OCI-LY3 (cell line): ENCODE measurements at regions not wholly inside any gene's neighbourhood (a gene's known extent, or its start where the extent isn't known, plus 50 kb on each side); places are given as distances from the start of the nearest gene placed in this dataset.

Source experiments
- H2AFZ ChIP-seq: fragments of 200-600, 300-600 bp; shearing (Covaris generic); 2 replicates; pipeline ENCODE4 v1.6.0; 2014; ENCODE audit warnings: antibody characterized with exemption, low read depth, low read length
- H3K27ac ChIP-seq: fragments of 200-600, 300-600 bp; sonication (generic); 2 replicates; pipeline ENCODE4 v1.5.1; 2014; ENCODE audit warnings: mild to moderate bottlenecking, low read length, moderate library complexity, mixed read lengths
- H3K27me3 ChIP-seq: fragments of 200-600, 300-600 bp; sonication (generic); 2 replicates; pipeline ENCODE4 v1.6.1; 2014; ENCODE audit warnings: low read depth, low read length, mixed read lengths
- H3K36me3 ChIP-seq: fragments of 200-600, 300-600 bp; sonication (generic); replicated peaks from 2 replicates; pipeline ENCODE3; 2014; ENCODE audit warnings: low read depth, low read length, mixed read lengths
- H3K4me1 ChIP-seq: fragments of 300-600, 200-600 bp; sonication (generic); 2 replicates; pipeline ENCODE4 v1.6.1; 2014; ENCODE audit warnings: low read length, mixed read lengths
- H3K4me2 ChIP-seq: fragments of 200-600, 300-600 bp; sonication (generic); 2 replicates; pipeline ENCODE4 v1.6.1; 2014; ENCODE audit warnings: low read length, mixed read lengths
- H3K4me3 ChIP-seq: fragments of 300-600, 200-600 bp; sonication (generic); 2 replicates; pipeline ENCODE4 v1.5.1; 2014; ENCODE audit warnings: antibody characterized with exemption, mild to moderate bottlenecking, low read length, moderate library complexity
- H3K79me2 ChIP-seq: fragments of 300-600, 200-600 bp; shearing (Covaris generic); 2 replicates; pipeline ENCODE4 v1.6.1; 2014; ENCODE audit warnings: mild to moderate bottlenecking, low read length, mixed read lengths
- H3K9ac ChIP-seq: fragments of 300-600, 200-600 bp; shearing (Covaris generic); 2 replicates; pipeline ENCODE4 v1.6.0; 2014; ENCODE audit warnings: mild to moderate bottlenecking, low read length, moderate library complexity
- H3K9me3 ChIP-seq: fragments of 200-600, 300-600 bp; shearing (Covaris generic); 2 replicates; pipeline ENCODE4 v1.6.1; 2014; ENCODE audit warnings: low read length, mixed read lengths; ENCODE audit not compliant: insufficient read depth
- H4K20me1 ChIP-seq: fragments of 200-600, 300-600 bp; sonication (generic); 2 replicates; pipeline ENCODE4 v1.6.1; 2016; ENCODE audit warnings: low read length, mixed read lengths; ENCODE audit not compliant: insufficient read depth
- CTCF ChIP-seq: fragments of 200-600, 300-600 bp; sonication (generic); IDR thresholded peaks from 2 replicates; pipeline ENCODE4 v1.5.1; 2014; ENCODE audit warnings: antibody characterized with exemption, low read length, low read depth
- EZH2phosphoT487 ChIP-seq: fragments of 200-600 bp; shearing (Covaris generic); IDR thresholded peaks from 2 replicates; pipeline ENCODE4 v1.6.1; 2018; ENCODE audit warnings: antibody characterized with exemption, mixed run types, low read depth

GRCh38 chr9:80881320-80881719 is 808.0 kb downstream of the TLE1 start:
- H3K4me1 ChIP-seq, result no peaks in the 10 kb centered on the region
- no peak overlapping the region for H2AFZ ChIP-seq
- TF ChIP-seq CTCF, result no peak
- no peak for TF ChIP-seq EZH2phosphoT487
- no peak overlapping the region for H3K4me2 ChIP-seq
- H3K27me3 ChIP-seq, result no peaks in the 10 kb centered on the region
- H4K20me1 ChIP-seq, result no peaks in the 10 kb centered on the region
- H3K9me3 ChIP-seq, result no peaks in the 10 kb centered on the region
- no peak overlapping the region for H3K27ac ChIP-seq
- no peaks in the 10 kb centered on the region for H3K79me2 ChIP-seq
- no peaks in the 10 kb centered on the region for H3K36me3 ChIP-seq
- no peak overlapping the region for H3K4me3 ChIP-seq
- no peak overlapping the region for H3K9ac ChIP-seq

- Histone ChIP-seq H3K4me3 (no peak overlapping the region), H3K4me2 (no peak overlapping the region), H3K9ac (no peak overlapping the region), H3K36me3 (no peaks in the 10 kb centered on the region), H3K9me3 (no peaks in the 10 kb centered on the region), H3K27ac (no peak overlapping the region), H3K79me2 (no peaks in the 10 kb centered on the region), H2AFZ (no peak overlapping the region), H3K4me1 (no peaks in the 10 kb centered on the region), H3K27me3 (no peaks in the 10 kb centered on the region), H4K20me1 (no peaks in the 10 kb centered on the region)
- TF ChIP-seq EZH2phosphoT487 (no peak), CTCF (no peak)
Observed at GRCh38 chr9:80878556-80878955, 810.8 kb downstream of the TLE1 start.

- H3K79me2 ChIP-seq, result no peaks in the 10 kb centered on the region
- no peaks in the 10 kb centered on the region for H4K20me1 ChIP-seq
- H3K4me1 ChIP-seq, result no peaks in the 10 kb centered on the region
- H3K27me3 ChIP-seq, result no peaks in the 10 kb centered on the region
- no peaks in the 10 kb centered on the region for H3K36me3 ChIP-seq
- no peak overlapping the region for H3K4me3 ChIP-seq
- H3K9ac ChIP-seq, result no peak overlapping the region
- TF ChIP-seq CTCF (no peak), EZH2phosphoT487 (no peak)
- H3K4me2 ChIP-seq, result no peak overlapping the region
- no peaks in the 10 kb centered on the region for H3K9me3 ChIP-seq
- H3K27ac ChIP-seq, result no peak overlapping the region
- no peak overlapping the region for H2AFZ ChIP-seq
Observed at GRCh38 chr9:80875947-80876346, 813.4 kb downstream of the TLE1 start.

GRCh38 chr9:80874276-80874675 is 815.1 kb downstream of the TLE1 start:
- Histone ChIP-seq H3K27ac (no peak overlapping the region), H3K9ac (no peak overlapping the region), H3K79me2 (no peaks in the 10 kb centered on the region), H3K4me3 (no peak overlapping the region), H3K4me1 (no peaks in the 10 kb centered on the region), H3K36me3 (no peaks in the 10 kb centered on the region), H3K9me3 (no peaks in the 10 kb centered on the region), H2AFZ (no peak overlapping the region), H3K27me3 (no peaks in the 10 kb centered on the region), H3K4me2 (no peak overlapping the region), H4K20me1 (no peaks in the 10 kb centered on the region)
- TF ChIP-seq CTCF, result no peak
- TF ChIP-seq EZH2phosphoT487, result no peak
